H1 (cell line): ENCODE measurements at regions not wholly inside any gene's neighbourhood (a gene's known extent, or its start where the extent isn't known, plus 50 kb on each side); places are given as distances from the start of the nearest gene placed in this dataset.

ENCODE experiments used
- BCL11A ChIP-seq, 2 experiments: IDR thresholded peaks; one replicate each; pipeline ENCODE4 v1.6.1; 2011; ENCODE audit warnings: low read depth in 2 of 2, low read length in 2 of 2, mild to moderate bottlenecking in 2 of 2
- CHD2 ChIP-seq: IDR thresholded peaks from 2 replicates; pipeline ENCODE4 v1.6.1; 2012; ENCODE audit warnings: low read length, improper control_type of control experiment
- PHF8 ChIP-seq: fragments of 200-600 bp; sonication (generic); conservative IDR thresholded peaks from 2 replicates; pipeline ENCODE4 v1.7.1; 2012; ENCODE audit warnings: low read depth, mild to moderate bottlenecking, inconsistent platforms, low read length, moderate library complexity
- SP1 ChIP-seq: IDR thresholded peaks from 2 replicates; pipeline ENCODE4 v1.6.1; 2011; ENCODE audit warnings: low read depth, low read length
- TF ChIP-seq, protein P1 (sequence below): IDR thresholded peaks from 2 replicates; pipeline ENCODE4 v1.6.1; 2012; ENCODE audit warnings: inconsistent platforms

DNA sequence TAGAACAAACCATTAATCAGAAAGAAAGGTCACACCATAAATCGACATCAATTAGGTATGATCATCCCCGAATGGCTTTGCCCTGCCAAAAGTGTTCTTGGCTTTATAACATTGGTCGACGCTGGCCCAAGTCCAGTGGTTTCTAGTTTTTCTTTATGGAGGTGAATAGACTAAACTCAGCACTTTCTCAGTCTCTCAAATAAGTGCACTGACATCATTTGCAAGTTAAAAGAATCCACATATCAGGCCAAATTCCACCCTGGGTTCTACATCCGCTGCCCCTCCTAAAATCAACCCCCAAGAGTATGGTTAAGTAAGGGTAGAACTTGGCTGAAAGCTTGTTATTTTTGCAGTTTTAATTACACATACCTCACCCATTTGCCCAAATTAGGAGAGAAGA, 314.3 kb downstream of the C12orf75 start (continued):
- TF ChIP-seq, protein P1, sequence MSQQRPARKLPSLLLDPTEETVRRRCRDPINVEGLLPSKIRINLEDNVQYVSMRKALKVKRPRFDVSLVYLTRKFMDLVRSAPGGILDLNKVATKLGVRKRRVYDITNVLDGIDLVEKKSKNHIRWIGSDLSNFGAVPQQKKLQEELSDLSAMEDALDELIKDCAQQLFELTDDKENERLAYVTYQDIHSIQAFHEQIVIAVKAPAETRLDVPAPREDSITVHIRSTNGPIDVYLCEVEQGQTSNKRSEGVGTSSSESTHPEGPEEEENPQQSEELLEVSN: no peak
- no peak for TF ChIP-seq CHD2
- TF ChIP-seq PHF8: no peak
- TF ChIP-seq BCL11A (IDR thresholded peaks at IDR 0.05; ENCODE audit: low read depth in 2 of 2, low read length in 2 of 2): no peak
- TF ChIP-seq SP1: no peak
